ENCODE measurements at regions not wholly inside any gene's neighbourhood (a gene's known extent, or its start where the extent isn't known, plus 50 kb on each side); places are given as distances from the start of the nearest gene placed in this dataset.

DNA sequence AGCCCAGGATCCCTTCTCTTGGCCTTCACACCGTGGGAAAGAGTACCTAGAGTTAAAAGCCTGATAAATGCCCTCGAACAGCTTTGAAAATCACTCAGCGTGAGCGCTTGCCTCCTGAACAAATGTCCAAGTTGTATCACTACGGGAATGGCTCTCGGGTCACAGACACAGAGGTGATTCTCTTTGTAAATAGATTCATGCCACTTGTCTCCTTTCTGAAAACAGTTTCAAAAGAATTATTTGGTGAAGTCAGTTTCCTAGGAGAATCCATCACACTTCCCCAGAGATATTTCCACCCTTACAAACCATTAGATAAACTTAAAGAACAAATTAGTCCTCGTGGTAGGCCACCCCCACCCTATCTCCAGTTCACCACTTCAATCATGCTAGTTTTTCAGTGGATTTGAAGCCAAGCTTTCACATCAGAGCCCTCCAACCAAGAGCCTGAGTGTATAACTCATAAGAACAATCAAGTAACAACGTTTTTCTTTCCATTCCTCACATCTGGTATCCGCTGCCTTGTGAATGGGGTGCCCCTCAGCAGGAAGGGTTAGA lies 132.9 kb downstream of the SLC30A10 start:
- Histone ChIP-seq H3K9ac (ENCODE audit: extremely low read depth, insufficient read length, low read length) (no peak overlapping the region), H3K56ac (ENCODE audit: insufficient read length, low read depth, low read length) (no peak overlapping the region), H3K4ac (ENCODE audit: low read depth, low read length) (no peak overlapping the region), H3K14ac (ENCODE audit: insufficient read depth, low read length) (no peak overlapping the region), H2BK120ac (ENCODE audit: low read depth, low read length, poor library complexity, severe bottlenecking) (no peak overlapping the region), H2BK5ac (ENCODE audit: insufficient read length, low read length) (no peak overlapping the region), H2BK20ac (ENCODE audit: low read depth, low read length, poor library complexity, severe bottlenecking) (no peak overlapping the region), H4K5ac (ENCODE audit: insufficient read length, low read depth, low read length) (no peak overlapping the region), H3K79me2 (ENCODE audit: insufficient read depth, low read length) (no peaks in the 10 kb centered on the region), H3K4me2 (ENCODE audit: insufficient read depth, insufficient read length, low read length) (no peak overlapping the region), H2BK12ac (ENCODE audit: insufficient read length, low read depth, low read length) (no peak overlapping the region), H4K20me1 (ENCODE audit: control insufficient read depth, insufficient read depth, insufficient read length) (no peaks in the 10 kb centered on the region), H3K23ac (ENCODE audit: insufficient read length, low read depth, low read length) (no peak overlapping the region), H2BK15ac (ENCODE audit: low read depth, low read length) (no peak overlapping the region), H3K18ac (ENCODE audit: insufficient read length, low read depth, low read length) (no peak overlapping the region), H2AK5ac (ENCODE audit: insufficient read length, low read length) (no peak overlapping the region), H3K4me1 (ENCODE audit: insufficient read depth, low read length) (0 out of 2 replicates have a peak, but pooled peaks cover 2% of the 10 kb centered on the region), H4K91ac (ENCODE audit: insufficient read length, low read depth, low read length) (no peak overlapping the region), H3K27ac (ENCODE audit: insufficient read length, low read depth, low read length) (no peak overlapping the region), H2AFZ (ENCODE audit: low read length) (peak overlapping the region; percentile 50), H3K9me3 (ENCODE audit: control insufficient read depth, low read depth, low read length) (no peaks in the 10 kb centered on the region), H3T11ph (ENCODE audit: low read length) (no peak overlapping the region), H3K27me3 (ENCODE audit: insufficient read depth, low read length) (no peaks in the 10 kb centered on the region), H3K79me1 (ENCODE audit: insufficient read depth, low read depth, low read length, poor library complexity, severe bottlenecking) (no peaks in the 10 kb centered on the region), H3K23me2 (ENCODE audit: insufficient read length, low read depth, low read length, poor library complexity, severe bottlenecking) (no peaks in the 10 kb centered on the region), H4K8ac (replicated peaks; ENCODE audit: insufficient read length, low read depth, low read length) (no peak overlapping the region)
- Mint-ChIP-seq H3K9me3 (no peaks in the 10 kb centered on the region; a peak in 1 of 5 replicates), H3K4me3 (no peak overlapping the region), H3K4me1 (peaks cover 6 to 15% of the 10 kb centered on the region in 2 experiments), H3K36me3 (ENCODE audit: insufficient read depth in 1 of 3, low read depth in 3 of 3) (no peaks in the 10 kb centered on the region), H3K27me3 (ENCODE audit: low read depth) (no peaks in the 10 kb centered on the region), H3K27ac (peak overlapping the region in 2 of 3 experiments; percentile 4 to 34; a peak in 1 of 7 replicates)
- TF ChIP-seq, protein P1, sequence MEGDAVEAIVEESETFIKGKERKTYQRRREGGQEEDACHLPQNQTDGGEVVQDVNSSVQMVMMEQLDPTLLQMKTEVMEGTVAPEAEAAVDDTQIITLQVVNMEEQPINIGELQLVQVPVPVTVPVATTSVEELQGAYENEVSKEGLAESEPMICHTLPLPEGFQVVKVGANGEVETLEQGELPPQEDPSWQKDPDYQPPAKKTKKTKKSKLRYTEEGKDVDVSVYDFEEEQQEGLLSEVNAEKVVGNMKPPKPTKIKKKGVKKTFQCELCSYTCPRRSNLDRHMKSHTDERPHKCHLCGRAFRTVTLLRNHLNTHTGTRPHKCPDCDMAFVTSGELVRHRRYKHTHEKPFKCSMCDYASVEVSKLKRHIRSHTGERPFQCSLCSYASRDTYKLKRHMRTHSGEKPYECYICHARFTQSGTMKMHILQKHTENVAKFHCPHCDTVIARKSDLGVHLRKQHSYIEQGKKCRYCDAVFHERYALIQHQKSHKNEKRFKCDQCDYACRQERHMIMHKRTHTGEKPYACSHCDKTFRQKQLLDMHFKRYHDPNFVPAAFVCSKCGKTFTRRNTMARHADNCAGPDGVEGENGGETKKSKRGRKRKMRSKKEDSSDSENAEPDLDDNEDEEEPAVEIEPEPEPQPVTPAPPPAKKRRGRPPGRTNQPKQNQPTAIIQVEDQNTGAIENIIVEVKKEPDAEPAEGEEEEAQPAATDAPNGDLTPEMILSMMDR (conservative IDR thresholded peaks at IDR 0.05): no peak
- no CpG with 5 or more reads among the region's 9 CpGs for WGBS (ENCODE audit: extremely low coverage, insufficient read length, low lambda C conversion rate)
- no peak for DNase-seq

Data from H9 (cell line).